Endometrium (tissue), 2 donors: ENCODE measurements at regions not wholly inside any gene's neighbourhood (a gene's known extent, or its start where the extent isn't known, plus 50 kb on each side); places are given as distances from the start of the nearest gene placed in this dataset.
"Not testable (repeated sequence)": the region's sequence is repeated elsewhere in the genome, so short reads cannot be mapped to it uniquely, and the experiment has no call there.

Source experiments
- FAIRE-seq: peaks from 2 replicates; lab custom pipeline; 2012; peaks lifted over from hg19 to GRCh38; lab: Jason Lieb, UNC
- donor health status: control.
- donor health status: control.

DNA sequence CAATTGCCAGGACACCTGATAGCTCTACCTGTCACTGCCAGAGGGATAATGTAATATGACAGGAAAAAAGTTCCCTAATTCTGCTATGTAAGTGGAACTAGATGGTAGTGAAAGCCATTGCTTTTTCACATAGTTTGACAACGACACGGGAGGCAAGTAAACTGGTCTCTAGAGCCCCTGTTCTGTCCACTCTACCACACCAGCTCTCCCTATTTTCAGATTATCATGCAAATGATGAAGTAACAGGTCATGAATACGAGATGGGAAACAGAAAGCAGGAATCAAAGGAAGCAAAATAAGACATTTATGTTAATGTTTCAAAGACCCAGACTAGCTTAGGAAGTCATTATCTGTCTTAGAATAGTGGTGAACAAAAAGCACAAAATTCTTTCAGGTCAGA, 56.2 kb downstream of the TAF11L14 start:
- FAIRE-seq, result no peak

DNA sequence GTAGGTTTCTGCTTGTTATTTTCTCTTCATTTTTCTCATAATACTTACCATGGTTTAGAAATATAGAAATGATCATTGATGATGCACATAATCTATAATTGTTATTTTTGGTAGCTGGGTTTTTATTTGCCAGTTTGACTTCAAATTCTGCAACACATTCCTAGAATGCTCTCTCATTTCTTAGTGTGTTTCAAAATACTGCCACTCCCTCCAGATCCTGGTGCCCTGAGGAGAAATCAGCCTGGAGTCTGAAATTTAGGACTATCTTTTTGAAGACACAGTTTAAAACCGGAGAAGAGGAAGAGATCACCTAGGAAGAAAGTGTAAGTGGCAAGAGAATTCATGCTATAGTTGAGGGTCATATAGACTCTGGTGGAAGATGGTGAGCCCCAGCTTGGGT, 57.5 kb downstream of the TAF11L14 start:
- FAIRE-seq, result no peak

DNA sequence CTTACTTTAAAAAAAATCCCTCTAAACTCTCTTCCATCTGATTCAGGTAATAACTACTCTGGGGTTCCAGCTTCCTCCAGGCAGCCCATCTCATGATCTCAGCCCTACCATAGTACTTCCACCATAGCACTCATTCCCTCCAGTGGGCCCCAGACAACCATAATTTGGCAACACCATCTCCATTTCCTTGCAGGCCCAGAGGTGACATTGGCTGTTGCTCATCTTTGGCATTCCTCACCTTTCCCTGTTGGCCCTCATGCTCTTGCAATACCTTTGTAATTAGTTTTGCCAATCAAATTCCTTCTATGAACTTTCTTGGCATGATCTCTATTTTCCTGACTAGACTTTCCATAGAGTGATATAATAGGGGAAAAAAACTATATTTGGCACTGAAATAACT, 60.1 kb downstream of the TAF11L14 start:
- no peak for FAIRE-seq

DNA sequence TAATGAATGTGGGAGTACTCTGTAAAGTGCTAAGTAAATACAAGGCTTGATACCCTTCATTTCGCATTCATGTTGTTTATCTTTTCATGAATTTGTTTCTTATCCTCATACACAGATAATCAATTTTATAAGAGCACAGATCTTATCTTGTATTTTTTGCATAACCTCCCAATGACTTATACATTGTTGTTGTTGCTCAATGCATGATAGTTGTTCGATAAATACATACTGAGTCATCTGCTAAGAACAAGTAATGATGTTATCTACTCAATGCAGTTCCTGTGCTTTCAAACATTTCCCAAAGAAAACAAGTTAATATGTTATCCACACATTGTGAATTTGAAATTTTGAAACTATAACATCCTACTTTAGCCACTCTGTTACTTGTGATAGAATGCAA, 60.7 kb downstream of the TAF11L14 start:
- FAIRE-seq, result no peak

DNA sequence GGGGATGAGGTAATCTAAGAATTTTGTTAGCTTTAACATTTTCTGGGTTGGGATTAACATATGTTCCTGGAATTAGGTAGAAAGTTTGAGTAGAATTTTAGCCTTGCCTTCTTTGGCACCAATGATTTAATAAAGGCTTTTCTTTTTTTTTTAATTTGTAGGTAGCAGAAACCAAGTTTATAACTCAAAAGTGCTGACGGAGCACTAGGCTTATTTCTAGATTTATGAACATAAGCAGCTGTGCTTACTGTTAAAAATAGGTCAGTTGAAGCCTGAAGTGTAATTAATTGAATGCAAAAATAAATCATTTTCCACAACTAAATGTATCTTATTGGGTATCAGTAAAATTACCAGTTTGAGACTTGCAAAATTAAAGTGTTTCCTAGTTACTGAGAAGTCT, 62.4 kb downstream of the TAF11L14 start:
- FAIRE-seq, result no peak

DNA sequence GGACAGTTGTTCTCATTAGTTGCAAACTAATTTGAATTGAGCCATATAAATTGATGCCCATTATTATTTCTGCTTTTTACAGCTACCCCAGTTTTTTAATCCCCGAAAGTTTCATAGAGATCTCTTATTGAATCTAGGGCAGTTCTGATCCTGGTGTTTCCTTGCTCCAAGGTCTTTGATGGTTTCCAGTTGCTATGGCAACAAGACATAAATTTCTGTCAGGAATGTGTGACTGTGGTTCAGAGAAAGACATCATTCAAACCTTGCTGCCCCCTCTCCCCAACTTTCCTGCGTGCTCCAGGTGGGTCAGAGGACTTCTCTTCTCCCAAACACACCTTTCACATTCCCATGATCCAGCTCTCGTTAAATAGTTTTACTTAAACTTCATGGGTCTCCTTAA, 63.4 kb downstream of the TAF11L14 start:
- no peak for FAIRE-seq

DNA sequence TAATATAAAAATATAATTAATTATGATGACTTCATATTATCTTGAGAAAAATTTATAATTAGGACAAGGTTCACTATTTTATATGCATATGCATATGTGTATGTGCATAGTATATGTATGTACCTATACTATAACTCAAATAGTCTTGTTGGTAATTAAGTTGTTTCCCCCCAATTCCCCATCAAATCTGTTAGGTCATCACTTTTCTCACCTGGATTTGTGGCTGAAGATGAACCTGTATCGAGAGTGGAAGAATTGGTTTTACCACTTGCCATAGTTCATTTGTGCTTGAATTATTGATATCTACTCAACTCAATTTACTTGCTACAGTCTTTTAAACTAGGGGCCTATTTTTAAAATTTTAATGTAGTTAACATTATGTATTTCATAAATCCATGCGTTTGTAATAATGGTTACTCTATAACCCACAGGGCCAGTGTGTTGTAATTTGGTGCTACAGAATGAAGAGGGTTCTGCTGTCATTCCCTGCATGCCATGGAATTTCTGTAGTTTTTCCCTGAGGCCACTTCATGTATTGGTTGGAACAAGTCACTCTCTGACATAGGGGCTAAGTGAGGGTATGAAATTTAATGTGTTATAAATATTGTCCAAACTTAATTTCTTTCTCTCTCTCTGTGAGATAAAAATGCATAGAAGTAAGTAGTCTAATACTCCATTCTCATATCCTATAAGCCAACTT, 74.9 kb downstream of the TAF11L14 start:
- FAIRE-seq, result no peak

DNA sequence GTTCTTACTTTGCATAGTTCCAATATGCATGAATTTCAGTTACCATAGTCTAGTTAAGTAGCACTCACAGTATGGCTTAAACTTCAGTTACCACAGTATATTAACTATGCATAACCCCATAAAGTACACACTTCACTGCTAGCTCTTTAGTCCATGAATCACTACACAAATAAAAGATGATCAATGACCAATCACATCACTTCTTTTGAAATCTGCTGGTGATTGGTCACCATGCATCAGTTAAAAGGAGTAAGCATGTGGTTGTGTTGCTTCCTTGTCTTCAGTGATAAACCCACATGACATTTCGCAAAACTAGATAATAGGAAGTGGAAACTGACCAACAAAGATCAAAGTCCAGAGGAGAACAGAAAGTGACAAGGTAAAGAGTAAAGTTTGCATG, 79.0 kb downstream of the TAF11L14 start:
- FAIRE-seq, result no peak

DNA sequence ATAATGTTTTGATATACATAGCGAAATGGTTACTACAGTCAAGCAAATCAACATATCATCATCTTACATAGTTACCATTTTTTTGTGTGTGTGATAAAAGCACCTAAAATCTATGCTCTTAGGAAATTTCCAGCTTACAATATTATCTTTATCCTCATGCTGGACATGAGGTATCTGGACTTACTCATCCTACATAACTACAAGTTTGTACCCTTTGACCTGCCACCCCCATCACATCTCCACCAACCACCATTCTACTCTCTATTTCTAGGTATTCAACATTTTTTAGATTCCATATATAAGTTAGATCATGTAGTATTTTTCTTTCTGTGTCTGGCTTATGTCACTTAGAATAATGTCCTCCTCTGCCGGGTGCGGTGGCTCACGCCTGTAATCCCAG, 79.9 kb downstream of the TAF11L14 start:
- FAIRE-seq, result no peak

DNA sequence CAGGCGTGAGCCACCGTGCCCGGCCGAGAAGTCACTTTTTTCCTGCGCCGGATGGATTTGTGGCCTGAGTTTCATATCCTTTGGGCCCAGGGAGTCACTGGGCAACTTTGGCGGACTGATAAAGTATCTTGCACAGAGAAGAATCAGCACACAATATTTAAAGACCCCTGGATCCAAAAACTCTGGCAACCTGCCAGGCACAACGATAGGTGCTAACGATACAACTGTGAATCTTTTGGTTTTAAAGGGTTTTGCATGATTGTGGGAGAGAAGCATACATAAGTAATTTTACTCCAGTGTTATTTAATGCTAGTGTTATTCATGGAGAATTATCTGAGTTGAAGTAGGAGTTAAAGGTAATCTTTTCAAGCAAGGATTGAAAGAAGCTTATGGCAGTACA, 85.3 kb downstream of the TAF11L14 start:
- no peak for FAIRE-seq

DNA sequence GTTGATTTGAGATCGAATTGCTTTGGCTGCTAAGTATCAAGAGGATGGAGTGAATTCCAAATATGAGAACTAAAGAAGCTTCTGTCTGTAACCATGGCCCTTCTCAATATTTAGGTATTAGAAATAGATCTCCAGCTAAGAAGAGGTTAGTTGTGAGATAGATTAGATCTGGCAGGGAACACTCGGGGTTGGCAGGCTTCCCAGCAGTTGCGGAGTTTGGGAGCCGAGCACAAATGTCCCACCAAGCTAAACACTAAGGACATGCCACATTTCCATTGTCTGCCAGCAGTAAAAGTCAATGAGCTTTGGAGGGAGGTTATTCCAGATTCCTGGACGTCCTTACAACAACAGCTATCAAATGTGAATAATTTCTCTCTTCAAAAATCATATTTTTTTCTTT, 85.8 kb downstream of the TAF11L14 start:
- FAIRE-seq, result no peak

DNA sequence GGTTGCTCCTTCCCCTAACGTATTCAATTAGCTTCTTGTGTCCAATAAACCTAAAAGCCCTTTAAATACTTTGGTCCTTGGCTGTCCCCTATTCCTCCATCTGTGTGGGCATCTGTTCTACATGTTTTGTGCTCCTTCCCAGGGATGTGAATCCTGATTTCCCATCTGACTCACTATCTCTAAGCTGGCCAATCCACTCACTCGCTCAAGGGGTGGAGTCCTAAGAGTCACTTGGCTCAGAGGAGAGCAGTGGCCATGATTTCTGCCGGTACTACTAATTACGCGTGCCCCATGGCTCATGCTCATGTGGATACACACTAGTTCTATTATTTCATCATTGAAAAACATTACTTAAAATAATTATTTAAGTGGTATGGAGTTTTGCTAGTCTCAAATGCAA, 89.6 kb downstream of the TAF11L14 start:
- FAIRE-seq, result no peak

DNA sequence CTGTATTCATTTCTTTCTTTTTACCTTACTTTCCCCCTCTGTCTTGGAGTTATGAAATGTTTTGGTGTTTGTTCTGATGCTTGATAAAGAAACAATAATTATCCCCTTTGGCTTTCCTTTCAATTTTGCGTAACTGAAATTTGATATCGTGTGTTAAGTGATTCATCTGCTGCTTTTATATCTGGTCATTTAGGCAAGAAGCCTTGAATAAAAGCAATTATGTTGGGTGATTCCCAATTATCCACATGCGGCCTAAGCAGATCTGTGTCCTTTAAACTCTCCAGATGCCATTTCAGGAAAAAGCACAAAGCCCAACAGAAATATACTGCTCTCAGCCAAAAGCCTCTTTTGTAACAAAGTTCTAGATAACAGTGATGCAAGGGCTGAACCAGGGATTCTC, 92.8 kb downstream of the TAF11L14 start:
- FAIRE-seq, result no peak

DNA sequence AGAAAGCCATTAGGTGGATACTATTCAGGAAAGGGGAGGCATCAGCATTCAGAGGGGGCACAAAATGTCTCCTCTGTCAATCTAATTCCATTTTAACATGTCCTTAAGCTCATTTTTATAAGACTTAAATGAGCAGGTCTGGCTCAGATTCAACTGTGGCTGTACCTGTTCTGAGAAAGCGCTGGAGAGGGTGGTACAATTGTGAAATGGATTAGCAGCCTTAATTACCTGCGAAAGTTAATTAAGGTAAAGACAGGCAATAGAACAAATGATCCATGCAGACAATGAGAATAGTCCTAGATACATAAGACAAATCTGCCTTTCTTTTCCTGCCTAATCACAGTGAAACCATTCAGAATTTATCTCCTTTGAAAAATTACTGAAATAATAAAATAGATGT, 96.2 kb downstream of the TAF11L14 start:
- no peak for FAIRE-seq

DNA sequence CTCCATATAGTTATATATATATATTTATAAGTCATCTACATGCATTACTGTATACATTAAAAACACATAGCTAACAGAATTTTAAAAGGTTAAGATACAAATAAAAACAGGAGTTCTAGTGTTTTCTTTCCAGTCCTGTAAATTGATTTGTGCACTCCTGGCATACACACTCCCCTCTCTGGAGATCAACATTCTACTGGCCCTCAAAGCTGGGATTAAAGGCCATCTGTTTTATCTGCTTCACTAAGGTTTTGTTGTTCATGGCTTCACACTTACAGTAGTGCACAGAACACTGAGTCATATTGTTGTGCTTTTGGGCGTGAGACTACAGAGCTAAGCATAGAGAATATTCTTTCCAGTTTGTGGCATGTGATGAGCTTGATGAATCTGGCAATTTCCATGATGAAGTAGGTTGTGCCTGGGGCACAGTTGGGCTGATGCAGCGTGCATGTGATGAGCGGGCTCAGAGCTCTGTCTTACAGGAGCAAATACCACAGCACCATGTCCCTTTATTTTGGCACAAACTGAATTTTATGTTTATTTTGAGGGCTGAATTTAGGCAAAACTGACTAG, 98.2 kb downstream of the TAF11L14 start:
- FAIRE-seq, result no peak

DNA sequence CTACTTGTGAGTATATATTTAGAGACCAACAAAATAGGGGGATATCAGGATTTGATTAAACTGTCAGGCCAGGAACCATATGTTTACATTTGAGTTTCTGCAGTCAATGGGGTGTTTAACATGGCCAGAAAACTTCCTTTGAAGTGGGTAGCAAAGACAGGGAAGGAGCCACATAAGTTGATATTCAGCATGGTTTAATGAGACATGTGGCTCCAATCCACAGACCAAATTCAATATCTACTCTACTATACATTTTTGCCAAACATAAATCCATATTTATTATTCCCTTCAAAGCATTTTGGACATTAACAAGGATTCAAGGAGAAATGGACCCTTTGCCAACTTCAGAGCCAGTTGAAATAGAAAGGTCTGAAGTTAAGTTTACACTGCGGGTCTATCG, 99.8 kb downstream of the TAF11L14 start:
- no peak for FAIRE-seq

DNA sequence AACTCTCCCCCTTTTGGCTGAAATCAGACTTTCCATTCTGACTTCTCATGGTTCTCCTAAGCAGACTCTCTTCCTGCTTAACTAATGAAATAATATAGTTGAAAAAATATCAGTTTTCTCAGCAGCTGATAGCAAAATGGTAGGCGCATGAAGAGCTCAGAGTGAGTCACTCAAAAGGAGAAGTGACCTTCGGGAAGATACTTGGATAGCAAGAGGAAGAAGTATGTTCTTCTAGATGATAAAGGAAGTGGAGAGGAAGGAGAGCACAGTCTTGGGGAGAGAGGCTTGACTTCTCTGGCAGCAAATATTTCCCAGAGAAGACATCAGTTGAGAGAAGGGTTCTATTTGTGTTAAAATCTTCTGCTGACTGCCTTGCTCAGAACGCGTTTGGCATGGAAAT, 101.5 kb downstream of the TAF11L14 start:
- no peak for FAIRE-seq

DNA sequence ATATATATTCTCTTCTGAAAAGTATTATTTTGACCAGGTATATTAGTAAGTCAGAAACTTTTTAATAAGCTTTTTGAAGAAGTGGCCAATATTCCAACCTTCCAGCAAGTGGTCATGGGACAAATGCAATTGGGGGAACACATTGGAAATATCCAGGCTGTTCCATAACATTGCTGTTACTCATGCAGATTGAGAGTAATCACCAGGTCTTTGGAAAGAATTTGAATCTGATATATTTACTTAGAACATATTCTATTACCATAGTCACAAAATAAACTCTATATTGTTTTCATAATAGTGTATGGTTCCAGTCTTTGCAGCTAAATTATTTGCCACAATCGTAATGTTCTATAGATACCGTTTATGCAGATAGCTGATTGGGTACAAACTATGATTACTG, 102.8 kb downstream of the TAF11L14 start:
- no peak for FAIRE-seq

DNA sequence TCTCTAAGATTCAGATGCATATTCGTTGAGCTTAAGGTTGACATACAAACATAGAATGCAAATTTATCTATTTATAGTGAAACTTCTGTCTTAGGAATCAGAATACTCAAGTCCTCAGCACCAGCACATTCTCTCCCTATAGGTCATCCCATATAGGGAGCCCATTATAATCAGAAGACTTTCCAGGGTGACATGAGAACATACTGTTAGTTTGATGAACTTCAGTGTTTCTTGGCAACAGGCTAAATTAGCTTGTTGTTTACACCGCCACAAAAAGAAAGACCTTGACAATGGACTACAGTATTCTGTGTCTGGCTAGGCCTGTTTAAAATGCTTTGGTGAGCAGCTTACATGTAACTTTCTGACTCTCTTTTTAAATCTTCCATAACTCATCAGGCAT, 104.2 kb downstream of the TAF11L14 start:
- FAIRE-seq, result no peak

DNA sequence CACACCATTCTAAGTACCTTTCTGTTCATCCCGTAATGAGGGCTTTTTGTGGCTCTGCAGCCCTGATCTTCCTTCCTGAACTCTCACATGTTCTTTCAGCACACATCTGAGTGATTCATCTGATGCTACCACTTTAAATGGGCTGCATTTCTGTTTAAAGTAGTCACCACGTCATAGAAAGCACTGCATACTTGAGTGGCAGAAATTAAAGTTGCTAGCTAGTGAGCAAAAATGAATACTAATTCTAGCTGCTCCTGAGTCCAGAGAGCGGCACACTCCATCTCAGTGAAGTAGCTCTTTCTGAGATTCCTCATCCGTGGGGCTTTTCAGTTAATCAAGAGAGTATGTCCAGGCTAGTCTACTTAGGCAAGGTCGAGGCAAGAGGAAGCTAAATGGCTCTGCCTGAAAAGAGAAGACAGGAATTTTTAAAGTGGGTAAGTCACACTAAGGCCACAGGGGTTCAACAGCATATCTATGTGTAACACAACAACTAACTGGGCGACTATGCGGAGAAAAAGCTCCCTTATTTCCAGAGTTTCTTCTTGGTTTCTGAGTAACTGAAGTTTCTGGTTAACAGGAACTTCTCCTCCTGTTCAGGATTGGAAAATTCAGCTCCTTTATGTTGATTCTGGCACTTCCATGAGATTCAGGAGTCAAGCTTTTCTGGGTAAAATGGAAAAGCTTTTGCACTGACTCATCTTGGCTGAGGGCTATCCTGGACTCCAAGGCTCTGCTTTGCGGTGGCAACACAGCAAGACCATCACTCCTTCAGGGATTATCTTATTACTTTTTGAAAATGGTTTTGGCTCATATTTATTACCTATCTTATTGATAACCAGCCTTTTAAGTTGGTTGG, 109.5 kb downstream of the TAF11L14 start:
- no peak for FAIRE-seq

DNA sequence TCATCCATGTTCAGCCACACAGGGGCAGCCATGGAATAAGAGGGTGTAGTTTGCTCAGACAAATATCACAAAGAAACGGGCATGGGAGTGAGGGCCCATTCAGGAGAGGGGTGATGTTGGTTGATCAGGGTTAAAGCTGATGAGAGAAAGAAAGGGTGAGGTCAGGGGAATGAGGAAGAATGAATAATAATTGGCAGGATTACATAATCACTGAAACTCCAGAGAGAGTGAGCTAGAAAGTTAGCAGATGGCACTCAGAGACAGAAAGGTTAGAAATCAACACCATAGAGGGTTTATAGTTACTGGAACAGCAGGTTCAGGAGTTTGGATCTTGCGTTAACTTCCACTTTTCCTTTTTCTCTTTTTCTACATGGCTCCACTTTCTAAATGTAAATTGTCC, 113.9 kb downstream of the TAF11L14 start:
- FAIRE-seq, result no peak

DNA sequence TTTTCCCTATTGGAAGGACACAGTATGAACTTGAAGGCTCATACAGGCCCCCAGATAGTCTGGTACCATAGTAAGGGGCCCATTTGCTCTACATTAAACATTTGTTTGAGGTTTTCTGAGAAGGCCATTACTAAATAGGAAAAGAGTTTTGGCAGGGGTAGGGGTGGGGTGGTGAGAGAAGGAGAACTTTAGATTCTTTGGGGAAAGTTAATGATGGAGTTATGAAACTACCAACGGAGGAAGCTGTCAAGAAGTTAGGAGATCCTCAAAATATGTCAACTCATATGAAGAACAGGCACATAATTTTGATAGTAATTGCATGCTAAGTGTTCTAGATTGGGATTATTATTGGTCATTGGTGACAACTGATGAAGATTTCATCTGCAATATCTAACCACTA, 114.7 kb downstream of the TAF11L14 start:
- no peak for FAIRE-seq

DNA sequence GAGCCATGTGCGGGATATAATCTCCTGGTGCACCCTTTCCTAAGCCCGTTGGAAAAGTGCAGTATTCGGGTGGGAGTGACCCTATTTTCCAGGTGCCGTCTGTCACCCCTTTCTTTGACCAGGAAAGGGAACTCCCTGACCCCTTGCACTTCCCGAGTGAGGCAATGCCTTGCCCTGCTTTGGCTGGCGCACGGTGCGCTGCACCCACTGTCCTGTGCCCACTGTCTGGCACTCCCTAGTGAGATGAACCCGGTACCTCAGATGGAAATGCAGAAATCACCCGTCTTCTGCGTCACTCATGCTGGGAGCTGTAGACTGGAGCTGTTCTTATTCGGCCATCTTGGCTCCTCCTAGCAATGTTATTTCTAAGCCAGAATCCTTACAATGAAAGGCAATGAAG, 121.1 kb downstream of the TAF11L14 start:
- FAIRE-seq, result not testable (repeated sequence)

DNA sequence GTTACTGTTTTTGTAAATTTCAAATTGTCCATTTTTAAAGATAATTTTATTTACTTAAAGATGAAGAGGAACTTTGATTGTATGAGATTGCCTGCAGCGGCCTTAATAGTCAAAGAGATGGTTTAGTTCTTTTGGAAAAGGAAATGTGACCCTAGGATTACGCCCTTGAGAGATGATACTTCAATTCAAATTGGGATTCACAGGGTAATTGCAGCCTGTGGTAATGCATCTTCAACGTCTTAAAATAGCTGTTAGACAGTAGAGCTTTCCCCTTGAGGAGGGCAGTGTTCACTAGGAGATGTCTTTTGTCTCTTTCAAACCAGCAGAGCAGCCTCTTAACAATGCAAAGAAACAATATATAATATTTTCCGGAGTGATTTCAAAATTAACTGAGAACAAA, 127.1 kb downstream of the TAF11L14 start:
- no peak for FAIRE-seq
